Stimulated activated CD4-positive, alpha-beta T cell treated with anti-CD3 and anti-CD28 coated beads, Interleukin-12 subunit alpha, Interleukin-12 subunit beta, amount 100 ng/mL, for 48 hours (primary cell): ENCODE measurements at regions not wholly inside any gene's neighbourhood (a gene's known extent, or its start where the extent isn't known, plus 50 kb on each side); places are given as distances from the start of the nearest gene placed in this dataset.
"Not testable (repeated sequence)": the region's sequence is repeated elsewhere in the genome, so short reads cannot be mapped to it uniquely, and the experiment has no call there.

Experiments
- DNase-seq, 3 donors: peaks; one replicate each; pipeline ENCODE4 v3.0.0-alpha.2; 2020; ENCODE audit warnings: low read depth in 2 of 3, low spot score in 1 of 3

GRCh38 chr1:213415691-213416380, 364.8 kb downstream of the RPS6KC1 start:
- DNase-seq = no peak

DNA sequence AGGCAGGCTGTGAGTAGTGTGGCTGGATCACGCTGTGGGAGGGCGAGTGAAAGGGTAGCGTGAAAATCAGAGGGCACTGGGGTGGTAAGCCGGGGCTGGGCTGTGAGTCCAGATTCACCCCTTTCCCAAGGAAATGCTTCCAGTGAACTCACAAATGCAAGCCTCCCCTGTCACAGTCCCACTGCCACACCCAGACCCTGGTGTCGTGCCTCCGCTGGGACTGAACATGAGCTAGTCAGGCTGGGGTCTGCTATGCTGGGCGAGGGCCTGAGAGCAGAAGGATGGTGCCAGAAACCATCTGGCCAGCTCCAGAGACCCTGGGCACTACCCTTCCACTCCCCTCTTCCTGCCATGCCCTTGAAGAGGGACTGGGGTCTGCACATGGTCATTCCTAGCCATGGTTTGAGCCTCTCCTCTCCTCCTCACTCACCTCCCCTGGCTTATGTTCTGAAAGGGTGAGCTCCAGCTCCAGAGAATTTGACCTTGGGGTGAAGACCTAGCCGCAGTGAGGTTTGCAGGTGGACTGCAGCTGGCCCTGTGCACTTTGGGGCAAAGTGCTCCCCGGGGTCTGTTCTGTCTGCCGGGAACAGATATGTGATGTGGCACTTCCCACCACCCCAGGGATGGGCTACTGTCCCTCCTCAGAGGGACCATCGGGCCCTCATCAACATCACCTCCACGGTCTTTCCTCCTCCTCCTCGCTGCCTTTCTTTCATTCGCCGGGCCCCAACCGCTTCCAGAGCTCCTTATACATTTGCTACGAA, 365.6 kb downstream of the RPS6KC1 start:
- no peak for DNase-seq

GRCh38 chr1:213417225-213417820, 366.3 kb downstream of the RPS6KC1 start:
- no peak for DNase-seq

GRCh38 chr1:213417846-213418245, 366.8 kb downstream of the RPS6KC1 start:
- no peak for DNase-seq

- no peak for DNase-seq
These were observed 367.4 kb downstream of the RPS6KC1 start for GRCh38 chr1:213418268-213419071.

DNA sequence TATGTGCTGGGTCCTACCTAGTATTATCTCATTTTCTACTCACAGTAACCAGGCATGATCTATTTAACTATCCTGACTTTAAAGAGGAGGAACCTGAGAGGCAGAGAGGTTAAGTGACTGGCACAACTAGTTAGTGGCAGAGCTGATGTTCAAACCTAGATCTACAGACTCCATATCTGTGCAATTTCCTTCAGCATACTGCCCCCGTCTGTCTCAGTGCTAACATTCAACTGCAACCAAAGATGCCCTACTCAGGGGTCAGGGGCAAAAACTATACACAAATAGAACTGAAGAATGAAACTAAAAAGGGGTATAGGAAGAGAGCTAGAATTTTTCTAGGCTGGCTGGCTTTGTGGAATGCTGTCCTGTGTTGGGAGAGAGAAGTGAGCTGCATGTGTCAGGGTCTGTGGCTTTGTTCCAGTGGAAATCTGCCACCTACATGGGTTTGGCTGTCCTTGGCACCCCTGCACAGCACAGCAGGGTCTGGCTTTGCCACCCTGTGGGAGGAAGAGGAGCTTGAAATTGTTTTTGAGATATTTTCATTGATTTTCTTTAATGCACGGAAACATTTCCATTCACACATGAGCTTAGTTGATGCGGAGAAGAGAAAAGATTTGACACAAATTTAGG, 368.5 kb downstream of the RPS6KC1 start:
- no peak for DNase-seq

DNA sequence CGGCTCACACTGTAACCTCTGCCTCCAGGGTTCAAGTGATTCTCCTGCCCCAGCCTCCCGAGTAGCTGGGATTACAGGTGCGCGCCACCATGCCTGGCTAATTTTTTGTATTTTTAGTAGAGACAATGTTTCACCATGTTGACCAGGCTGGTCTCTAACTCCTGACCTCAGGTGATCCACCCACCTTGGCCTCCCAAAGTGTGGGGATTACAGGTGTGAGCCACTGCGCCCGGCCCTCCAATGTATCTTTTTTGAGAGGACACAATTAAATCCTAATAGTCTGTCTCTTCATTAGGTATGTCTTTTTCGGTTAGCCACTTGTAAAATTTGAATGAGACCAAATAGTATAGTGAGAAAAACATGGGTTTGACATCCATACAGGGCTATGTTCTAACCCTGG, 370.1 kb downstream of the RPS6KC1 start:
- DNase-seq = not testable (repeated sequence)

- DNase-seq = no peak
These were observed 372.0 kb downstream of the RPS6KC1 start for GRCh38 chr1:213423041-213423440.

DNA sequence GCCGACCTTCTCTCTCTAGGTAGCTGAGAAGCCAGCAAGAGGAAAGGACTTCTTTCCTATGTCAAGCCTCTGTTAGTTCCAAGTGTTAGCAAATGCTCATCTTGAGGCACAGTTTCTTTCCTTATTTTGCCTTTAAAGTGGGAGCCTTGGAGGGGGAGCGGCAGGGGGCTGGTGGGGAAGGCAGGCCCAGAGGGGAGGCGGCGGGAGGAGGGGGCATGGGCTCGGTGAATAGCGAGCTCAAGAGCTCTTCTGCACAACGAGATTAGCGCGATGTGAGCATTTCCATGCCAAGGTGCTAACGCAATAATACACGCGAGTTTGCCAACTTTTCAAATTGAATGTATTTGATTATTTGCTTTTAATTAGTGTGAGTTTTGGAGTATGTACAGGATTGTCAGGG, 372.6 kb downstream of the RPS6KC1 start:
- DNase-seq = no peak

DNA sequence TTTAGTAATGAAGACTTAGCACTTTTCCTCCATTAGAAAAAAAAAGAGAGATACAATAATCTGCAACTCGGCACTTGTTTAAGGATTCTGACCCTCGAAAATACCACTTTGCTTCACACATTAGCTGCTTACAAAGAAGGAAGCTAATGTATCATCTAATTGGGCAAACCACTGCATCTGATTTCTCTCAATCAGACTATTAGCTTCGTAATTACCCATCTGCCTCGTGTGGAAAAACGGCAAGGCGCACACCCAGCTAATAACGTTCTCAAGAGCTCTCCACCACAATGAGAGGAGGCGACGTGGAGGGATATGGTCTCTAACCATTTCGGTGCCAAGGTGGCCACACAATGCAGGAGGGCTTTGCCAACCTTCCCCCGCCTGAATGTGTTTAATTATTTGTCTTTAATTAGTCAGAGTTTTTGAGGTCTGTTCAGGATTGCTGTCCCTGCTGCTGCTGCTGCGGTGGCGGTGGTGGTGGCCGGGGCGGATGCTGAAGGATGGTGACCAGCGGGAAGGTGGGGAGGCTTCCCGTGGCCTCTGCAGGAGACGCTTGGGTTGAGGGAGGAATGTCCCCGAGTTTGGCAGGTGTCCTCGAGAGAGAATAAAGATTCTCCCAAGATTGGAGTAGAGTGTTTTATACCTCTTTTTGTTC, 374.5 kb downstream of the RPS6KC1 start:
- no peak for DNase-seq

- DNase-seq = no peak
These were observed 378.6 kb downstream of the RPS6KC1 start for GRCh38 chr1:213429642-213430041.

GRCh38 chr1:213435715-213436114, 384.7 kb downstream of the RPS6KC1 start:
- no peak for DNase-seq

DNA sequence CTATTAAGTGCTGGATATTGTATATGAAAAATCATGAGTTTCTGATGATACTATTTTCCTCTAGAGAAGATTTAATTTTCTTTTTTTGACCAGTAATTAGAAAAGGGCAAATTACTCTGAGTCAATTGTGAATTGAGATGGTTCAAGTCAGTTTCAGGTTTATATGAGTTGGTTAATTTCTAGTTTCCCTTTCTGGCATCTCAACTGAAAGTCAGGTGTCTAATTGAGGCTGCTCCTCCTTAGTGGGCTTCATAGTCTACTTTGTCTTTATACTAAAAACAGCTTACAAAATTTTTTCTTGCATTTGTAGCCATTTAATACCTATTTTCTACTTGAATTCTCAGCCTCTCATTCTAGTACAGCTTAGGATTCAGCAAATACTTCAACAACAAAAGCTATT, 387.3 kb downstream of the RPS6KC1 start:
- no peak for DNase-seq

DNA sequence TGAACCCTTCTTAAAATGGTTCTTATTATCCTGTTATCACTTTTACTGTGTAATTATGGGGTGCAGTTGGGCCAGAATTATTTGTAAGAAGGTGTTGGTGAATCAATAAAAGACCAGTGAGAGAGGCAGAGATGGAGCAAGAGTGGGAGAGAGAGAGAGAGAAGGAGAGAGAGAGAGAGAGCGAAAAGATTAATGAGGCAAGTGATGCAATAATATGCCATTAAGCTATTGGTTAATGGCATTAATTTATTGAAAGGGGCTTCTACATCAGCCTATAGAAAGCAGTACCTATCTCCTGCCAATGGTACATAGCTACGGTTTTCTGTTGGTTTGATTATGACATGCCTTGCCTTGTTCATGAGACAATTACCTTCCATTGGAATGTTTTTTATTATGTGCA, 388.7 kb downstream of the RPS6KC1 start:
- DNase-seq = no peak

GRCh38 chr1:213440766-213441165, 389.7 kb downstream of the RPS6KC1 start:
- no peak for DNase-seq

DNA sequence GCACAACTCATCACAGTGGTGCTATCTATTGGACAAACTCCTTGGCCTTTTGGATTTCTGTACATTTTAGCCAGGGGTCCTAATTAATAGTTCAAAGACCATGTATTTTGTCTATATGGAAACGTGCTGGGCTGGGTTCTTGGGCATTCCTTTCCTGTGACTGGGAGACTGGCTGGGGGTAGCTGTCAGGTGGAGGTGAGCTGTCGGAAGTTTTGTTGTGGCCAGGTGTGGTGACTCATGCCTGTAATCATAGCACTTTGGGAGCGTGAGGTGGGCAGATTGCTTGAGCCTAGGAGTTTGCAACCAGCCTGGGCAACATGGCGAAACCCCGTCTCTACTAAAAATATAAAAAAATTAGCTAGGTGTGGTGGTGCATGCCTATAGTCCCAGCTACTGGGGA, 392.4 kb downstream of the RPS6KC1 start:
- no peak for DNase-seq

DNA sequence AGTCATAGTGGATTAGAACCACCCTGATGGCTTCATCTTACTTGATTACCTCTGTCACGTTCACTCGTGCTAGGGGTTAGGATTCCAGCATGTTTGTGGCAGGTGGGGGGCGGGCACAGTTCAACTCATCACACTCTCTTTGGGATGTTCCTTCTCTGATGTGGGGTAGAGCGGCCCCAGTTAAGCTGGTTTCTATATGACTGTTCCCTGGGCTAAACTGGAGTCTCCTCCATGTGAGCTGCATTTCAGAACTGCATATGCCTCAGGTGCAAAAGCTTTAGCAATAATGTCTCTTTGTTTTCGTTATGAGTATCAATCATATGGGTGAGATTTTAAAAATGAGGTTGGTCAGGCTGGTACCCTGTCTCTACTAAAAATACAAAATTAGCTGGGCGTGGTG, 393.2 kb downstream of the RPS6KC1 start:
- DNase-seq = no peak

DNA sequence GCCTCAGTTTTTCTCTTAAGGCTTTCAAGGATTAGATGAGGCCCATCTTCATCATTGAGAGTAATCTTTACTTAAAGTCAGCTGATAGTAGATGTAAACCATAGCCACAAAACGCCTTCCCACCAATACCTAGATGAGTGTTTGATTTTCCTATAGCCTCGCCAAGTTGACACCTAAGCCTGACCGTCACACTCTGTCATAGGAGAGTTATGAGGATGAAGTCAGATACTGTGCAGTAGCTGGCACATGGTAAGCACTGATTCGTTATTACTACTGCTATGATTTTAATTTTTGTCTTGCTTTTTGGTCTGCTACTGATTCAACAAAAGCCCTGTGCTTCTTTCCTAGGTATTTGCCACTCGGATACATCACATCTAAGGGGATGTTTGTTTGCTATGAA, 395.5 kb downstream of the RPS6KC1 start:
- no peak for DNase-seq

GRCh38 chr1:213448360-213448759, 397.3 kb downstream of the RPS6KC1 start:
- DNase-seq = no peak

GRCh38 chr1:213448776-213449175, 397.7 kb downstream of the RPS6KC1 start:
- DNase-seq = no peak

DNA sequence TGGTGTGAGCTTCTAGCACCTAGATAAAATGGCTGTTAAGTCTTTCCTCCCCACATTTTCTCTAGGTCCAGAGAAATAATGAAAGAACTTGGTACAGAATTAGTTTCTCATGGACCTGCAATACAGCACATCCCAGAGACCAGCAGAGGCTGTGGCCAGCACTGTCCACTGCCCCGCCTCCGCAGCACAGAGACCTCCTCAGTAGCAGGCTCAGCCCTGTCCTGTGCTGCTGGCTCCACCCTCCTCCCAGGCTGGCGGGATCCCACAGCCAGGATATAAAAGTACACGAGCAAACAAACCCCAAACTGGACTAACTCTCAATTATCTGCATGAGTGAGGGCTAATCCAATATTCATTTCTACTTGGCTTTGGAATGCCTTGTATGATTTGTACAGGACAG, 401.5 kb downstream of the RPS6KC1 start:
- DNase-seq = no peak
